PC-3 (cell line): ENCODE measurements at regions not wholly inside any gene's neighbourhood (a gene's known extent, or its start where the extent isn't known, plus 50 kb on each side); places are given as distances from the start of the nearest gene placed in this dataset.

Source experiments
- ATAC-seq: fragments of 200-7000 bp; cut with Tn5 transposase; 2 replicates; pipeline ENCODE4 v1.9.1; 2020; ENCODE audit warnings: mild to moderate bottlenecking, moderate library complexity
- BruUV-seq: library from RNA; stranded (reverse); fragments of 400-500 nt; replicated peaks from 2 replicates; lab custom pipeline; 2021; lab: Mats Ljungman, UMichigan
- CTCF ChIA-PET: fragments of 300-600 bp; sonication (Branson Sonifier 250); formaldehyde crosslinking; loops from one replicate; lab custom pipeline; 2022; ENCODE audit warnings: antibody characterized with exemption; lab: Charles Lee
- POLR2A ChIA-PET: fragments of 300-600 bp; sonication (Branson Sonifier 250); formaldehyde crosslinking; loops from one replicate; lab custom pipeline; 2022; ENCODE audit warnings: antibody characterized with exemption; ENCODE audit not compliant: unreplicated experiment; lab: Charles Lee
- DNase-seq: peaks from one replicate; pipeline ENCODE4 v3.0.0-alpha.2; 2015
- H2AFZ ChIP-seq: fragments of 300-600 bp; sonication (generic); 2 replicates; pipeline ENCODE4 v1.6.0; 2016; ENCODE audit warnings: antibody characterized with exemption, low read length
- H3F3A ChIP-seq: fragments of 300-600 bp; sonication (generic); one replicate; pipeline ENCODE4 v1.6.0; 2017; ENCODE audit warnings: antibody characterized with exemption, low read length, control low read depth, mild to moderate bottlenecking; ENCODE audit not compliant: unreplicated experiment
- H3K27ac ChIP-seq: fragments of 300-600 bp; sonication (generic); 2 replicates; pipeline ENCODE4 v1.5.1; 2016; ENCODE audit warnings: mild to moderate bottlenecking, low read length
- H3K27me3 ChIP-seq: fragments of 300-600 bp; sonication (generic); 2 replicates; pipeline ENCODE4 v1.6.1; 2016; ENCODE audit warnings: low read length, mixed read lengths
- H3K36me3 ChIP-seq: fragments of 300-600 bp; sonication (generic); 2 replicates; pipeline ENCODE4 v1.6.1; 2016; ENCODE audit warnings: low read depth, mixed run types, low read length, mixed read lengths
- H3K4me1 ChIP-seq: fragments of 300-600 bp; sonication (generic); 2 replicates; pipeline ENCODE4 v1.5.1; 2016; ENCODE audit warnings: low read length; ENCODE audit not compliant: insufficient read depth
- H3K4me2 ChIP-seq: fragments of 300-600 bp; sonication (generic); 2 replicates; pipeline ENCODE4 v1.6.0; 2016; ENCODE audit warnings: low read length
- H3K4me3 ChIP-seq: fragments of 300-600 bp; sonication (generic); 2 replicates; pipeline ENCODE4 v1.5.1; 2016; ENCODE audit warnings: mild to moderate bottlenecking, low read length, mixed read lengths
- H3K79me2 ChIP-seq: fragments of 300-600 bp; sonication (generic); 2 replicates; pipeline ENCODE4 v1.6.1; 2017; ENCODE audit warnings: low read length, mixed read lengths
- H3K9ac ChIP-seq: fragments of 300-600 bp; sonication (generic); 2 replicates; pipeline ENCODE4 v1.6.0; 2016; ENCODE audit warnings: mild to moderate bottlenecking, low read length
- H3K9me2 ChIP-seq: fragments of 300-600 bp; sonication (generic); replicated peaks from 2 replicates; pipeline ENCODE4 v1.6.1; 2016; ENCODE audit warnings: mixed run types, low read length, mixed read lengths
- H3K9me3 ChIP-seq: fragments of 300-600 bp; sonication (generic); 2 replicates; pipeline ENCODE4 v1.6.1; 2016; ENCODE audit warnings: low read length, mixed read lengths
- H4K20me1 ChIP-seq: fragments of 300-600 bp; sonication (generic); 2 replicates; pipeline ENCODE4 v1.6.1; 2016; ENCODE audit warnings: low read length, mixed read lengths
- EZH2 ChIP-seq: fragments of 300-600 bp; sonication (generic); IDR thresholded peaks from one replicate; pipeline ENCODE4 v1.6.1; 2017; ENCODE audit warnings: antibody characterized with exemption, mild to moderate bottlenecking, low read length; ENCODE audit not compliant: unreplicated experiment
- EZH2phosphoT487 ChIP-seq: fragments of 300-600 bp; sonication (generic); IDR thresholded peaks from 2 replicates; pipeline ENCODE4 v1.6.1; 2018; ENCODE audit warnings: mild to moderate bottlenecking, antibody characterized with exemption, low read length, borderline replicate concordance
- intact Hi-C: fragments of 100-400 bp; cut with micrococcal nuclease; formaldehyde crosslinking; loops from 2 replicates; pipeline ENCODE4 v1.9.0; 2023
- TF ChIP-seq, protein P1 (sequence below): fragments of 300-600 bp; sonication (generic); conservative IDR thresholded peaks from 2 replicates; pipeline ENCODE4 v1.5.1; 2017; ENCODE audit warnings: antibody characterized with exemption, low read depth, mild to moderate bottlenecking, low read length

DNA sequence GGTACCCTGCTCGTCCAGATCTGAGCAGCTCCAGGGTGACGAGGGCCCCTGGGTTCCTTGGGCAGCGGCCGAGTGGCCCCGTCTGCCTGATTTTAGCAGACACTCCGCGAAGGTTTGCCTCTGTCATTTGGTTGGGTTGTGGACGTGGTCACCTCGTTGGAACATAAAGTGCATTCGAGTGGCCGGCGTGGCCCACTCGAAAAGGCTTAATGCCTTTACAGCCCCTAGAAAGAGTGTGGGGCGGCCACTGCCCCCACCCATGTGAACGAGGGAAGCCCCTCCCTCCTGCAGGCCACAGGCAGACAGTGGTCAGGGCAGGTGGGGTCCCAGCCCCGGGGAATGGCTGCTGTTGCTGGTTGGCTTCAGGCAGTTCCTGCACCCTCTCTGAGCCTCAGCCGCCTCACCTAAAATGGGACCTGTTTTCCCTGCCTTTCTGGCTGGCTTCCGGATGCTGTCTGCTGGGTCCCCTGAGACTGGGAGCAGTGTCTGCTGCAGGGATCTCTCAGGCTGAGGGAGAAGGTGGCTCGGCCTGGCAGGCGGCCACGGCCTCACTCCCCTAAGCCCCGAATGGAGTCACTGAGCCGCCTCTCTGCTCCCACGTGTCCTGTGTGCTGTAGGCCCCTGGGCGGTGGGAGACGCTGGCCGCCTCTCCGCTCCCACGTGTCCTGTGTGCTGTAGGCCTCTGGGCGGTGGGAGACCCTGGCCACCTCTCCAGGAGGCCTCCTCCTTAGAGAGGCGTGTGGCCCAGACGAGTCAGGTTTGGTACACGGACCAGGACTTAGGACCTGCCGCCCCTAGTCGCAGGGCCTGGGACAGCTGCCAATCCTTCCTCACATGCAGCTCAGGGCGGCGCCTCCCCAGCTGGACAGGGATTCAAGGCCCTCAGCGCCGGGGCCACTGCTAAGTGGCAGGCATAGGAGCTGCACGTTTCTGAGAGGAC lies 233.0 kb downstream of the ERMARD start:
- no TSS peak for BruUV-seq
- intact Hi-C loops, result no loop called here
- H3K4me2 ChIP-seq, result no peak overlapping the region
- H3K79me2 ChIP-seq, result no peaks in the 10 kb centered on the region
- no peaks in the 10 kb centered on the region for H3K4me1 ChIP-seq
- H3K27me3 ChIP-seq, result no peaks in the 10 kb centered on the region
- no peak overlapping the region for H3K27ac ChIP-seq
- H3F3A ChIP-seq, result no peaks in the 10 kb centered on the region
- DNase-seq (no peak), ATAC-seq (no peak)
- H4K20me1 ChIP-seq, result no peaks in the 10 kb centered on the region
- H3K36me3 ChIP-seq, result no peaks in the 10 kb centered on the region
- CTCF ChIA-PET, result no interaction called here
- H2AFZ ChIP-seq, result no peak overlapping the region
- no peak overlapping the region for H3K9ac ChIP-seq
- no peaks in the 10 kb centered on the region for H3K9me2 ChIP-seq
- H3K4me3 ChIP-seq, result no peak overlapping the region
- TF ChIP-seq, protein P1, sequence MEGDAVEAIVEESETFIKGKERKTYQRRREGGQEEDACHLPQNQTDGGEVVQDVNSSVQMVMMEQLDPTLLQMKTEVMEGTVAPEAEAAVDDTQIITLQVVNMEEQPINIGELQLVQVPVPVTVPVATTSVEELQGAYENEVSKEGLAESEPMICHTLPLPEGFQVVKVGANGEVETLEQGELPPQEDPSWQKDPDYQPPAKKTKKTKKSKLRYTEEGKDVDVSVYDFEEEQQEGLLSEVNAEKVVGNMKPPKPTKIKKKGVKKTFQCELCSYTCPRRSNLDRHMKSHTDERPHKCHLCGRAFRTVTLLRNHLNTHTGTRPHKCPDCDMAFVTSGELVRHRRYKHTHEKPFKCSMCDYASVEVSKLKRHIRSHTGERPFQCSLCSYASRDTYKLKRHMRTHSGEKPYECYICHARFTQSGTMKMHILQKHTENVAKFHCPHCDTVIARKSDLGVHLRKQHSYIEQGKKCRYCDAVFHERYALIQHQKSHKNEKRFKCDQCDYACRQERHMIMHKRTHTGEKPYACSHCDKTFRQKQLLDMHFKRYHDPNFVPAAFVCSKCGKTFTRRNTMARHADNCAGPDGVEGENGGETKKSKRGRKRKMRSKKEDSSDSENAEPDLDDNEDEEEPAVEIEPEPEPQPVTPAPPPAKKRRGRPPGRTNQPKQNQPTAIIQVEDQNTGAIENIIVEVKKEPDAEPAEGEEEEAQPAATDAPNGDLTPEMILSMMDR, result no peak
- TF ChIP-seq EZH2 (no peak), EZH2phosphoT487 (no peak)
- POLR2A ChIA-PET, result no interaction called here
- H3K9me3 ChIP-seq, result no peaks in the 10 kb centered on the region

DNA sequence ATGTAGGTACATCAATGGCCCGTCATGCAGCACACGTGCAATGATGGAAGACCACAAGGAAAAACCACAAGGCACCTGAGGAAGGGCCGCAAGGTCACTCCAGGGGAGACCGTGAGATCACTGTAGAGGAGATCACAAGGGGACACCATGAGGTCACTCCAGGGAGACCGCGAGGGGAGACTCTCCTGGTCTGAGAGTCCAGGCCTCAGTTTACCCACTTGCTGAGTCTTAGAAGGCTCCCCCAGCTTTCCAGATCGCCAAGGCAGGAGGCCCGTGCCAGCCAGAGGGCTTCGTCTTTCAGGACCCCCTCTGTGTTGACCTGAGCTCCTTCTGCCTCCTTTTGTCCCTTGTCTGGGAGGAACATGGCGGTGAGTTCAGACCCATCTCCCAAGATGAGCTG lies 232.2 kb downstream of the ERMARD start:
- ATAC-seq (no peak), DNase-seq (no peak)
- Histone ChIP-seq H3K79me2 (no peaks in the 10 kb centered on the region), H3F3A (no peaks in the 10 kb centered on the region), H3K4me1 (no peaks in the 10 kb centered on the region), H3K27ac (no peak overlapping the region), H4K20me1 (no peaks in the 10 kb centered on the region), H2AFZ (no peak overlapping the region), H3K27me3 (no peaks in the 10 kb centered on the region), H3K9ac (no peak overlapping the region), H3K9me2 (no peaks in the 10 kb centered on the region), H3K4me2 (no peak overlapping the region), H3K4me3 (no peak overlapping the region), H3K36me3 (no peaks in the 10 kb centered on the region), H3K9me3 (no peaks in the 10 kb centered on the region)
- ChIA-PET CTCF (no interaction called here), POLR2A (no interaction called here)
- no peak for TF ChIP-seq EZH2phosphoT487
- no TSS peak for BruUV-seq
- intact Hi-C loops, result no loop called here

DNA sequence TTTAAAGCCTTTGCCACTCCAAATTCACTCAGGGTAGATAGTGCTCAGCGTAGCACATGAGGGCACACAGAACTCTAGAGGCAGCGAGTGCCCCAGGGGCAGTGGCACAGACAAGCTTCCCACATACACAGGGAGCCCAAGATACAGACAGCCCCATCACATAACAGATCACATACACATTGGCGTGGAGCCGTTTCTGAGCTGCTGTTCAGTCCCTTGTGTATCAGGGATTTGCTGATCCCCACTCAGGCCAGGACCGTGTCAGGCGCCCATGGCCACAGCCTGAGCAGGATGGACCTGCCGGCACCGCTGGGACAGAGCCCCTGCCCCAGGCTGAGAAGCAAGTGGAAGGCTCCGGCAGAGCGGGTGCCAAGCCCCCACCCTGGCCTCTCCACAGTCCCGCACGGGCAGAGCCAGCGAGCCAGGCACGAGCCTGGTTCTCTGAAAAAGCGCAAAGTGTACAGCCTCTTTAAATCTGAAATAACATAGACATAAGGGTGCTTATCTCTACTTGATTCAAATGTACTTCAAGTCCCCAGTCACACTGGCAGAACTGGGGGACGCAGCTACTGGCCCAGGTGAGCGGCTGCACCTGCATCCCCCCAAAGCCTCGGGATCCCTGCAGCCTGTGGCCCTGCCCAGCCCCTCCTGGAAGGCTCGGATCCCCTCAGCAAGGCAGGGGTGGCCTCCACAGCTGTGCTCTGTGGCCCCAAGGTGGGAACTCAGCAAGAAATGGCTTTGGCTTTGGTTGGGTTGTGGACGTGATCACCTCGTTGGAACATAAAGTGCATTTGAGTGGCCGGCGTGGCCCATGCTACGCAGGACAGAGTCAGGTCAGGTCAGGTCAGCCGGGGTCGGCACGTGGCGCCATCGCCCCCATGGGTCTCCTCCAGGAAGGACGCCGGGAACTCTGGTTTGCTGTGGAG lies 231.3 kb downstream of the ERMARD start:
- H3F3A ChIP-seq, result no peaks in the 10 kb centered on the region
- no peak overlapping the region for H3K4me2 ChIP-seq
- H3K9ac ChIP-seq, result no peak overlapping the region
- POLR2A ChIA-PET, result no interaction called here
- no peak overlapping the region for H3K27ac ChIP-seq
- CTCF ChIA-PET, result no interaction called here
- TF ChIP-seq EZH2 (no peak), EZH2phosphoT487 (no peak)
- TF ChIP-seq, protein P1, result no peak
- H3K9me3 ChIP-seq, result no peaks in the 10 kb centered on the region
- no peak overlapping the region for H3K4me3 ChIP-seq
- H2AFZ ChIP-seq, result no peak overlapping the region
- intact Hi-C loops, result no loop called here
- no peaks in the 10 kb centered on the region for H3K9me2 ChIP-seq
- H3K79me2 ChIP-seq, result no peaks in the 10 kb centered on the region
- DNase-seq (no peak), ATAC-seq (no peak)
- no peaks in the 10 kb centered on the region for H3K36me3 ChIP-seq
- H3K4me1 ChIP-seq, result no peaks in the 10 kb centered on the region
- no TSS peak for BruUV-seq
- no peaks in the 10 kb centered on the region for H3K27me3 ChIP-seq
- H4K20me1 ChIP-seq, result no peaks in the 10 kb centered on the region
